Gastroesophageal sphincter (tissue), 3 donors: ENCODE measurements at regions not wholly inside any gene's neighbourhood (a gene's known extent, or its start where the extent isn't known, plus 50 kb on each side); places are given as distances from the start of the nearest gene placed in this dataset.

ENCODE experiments used
- CTCF ChIP-seq, 4 experiments: fragments of 200-600 bp in 2 of 4; fragments of 450-650 bp in 2 of 4; sonication (generic) in 1 of 4; IDR thresholded peaks; one replicate each; pipeline ENCODE4 v1.5.1; 2017 to 2019; ENCODE audit warnings: antibody characterized with exemption in 4 of 4, mild to moderate bottlenecking in 2 of 4, moderate library complexity in 2 of 4
- POLR2A ChIP-seq, 2 donors: fragments of 450-650 bp; IDR thresholded peaks; one replicate each; pipeline ENCODE4 v1.6.1; 2017; ENCODE audit warnings: antibody characterized with exemption in 2 of 2, mild to moderate bottlenecking in 2 of 2, moderate library complexity in 1 of 2

DNA sequence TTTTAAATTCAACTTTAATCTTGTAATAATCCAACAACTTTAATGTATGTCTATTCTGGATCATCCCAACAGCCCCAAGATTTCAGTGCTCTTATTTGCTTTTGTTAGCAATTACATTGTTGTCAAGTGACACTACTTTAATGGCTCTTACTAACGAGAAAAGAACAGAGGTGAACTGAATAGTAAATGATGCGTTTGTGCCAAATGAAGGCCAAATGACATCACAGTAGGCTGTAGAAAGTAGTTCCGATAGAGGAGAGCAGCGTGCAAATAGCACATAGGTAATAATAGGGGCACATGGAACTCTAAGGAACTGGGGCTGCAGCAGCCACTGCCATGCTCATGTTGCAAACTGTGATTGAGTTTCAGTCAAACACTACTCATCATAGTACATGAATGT lies 301.9 kb downstream of the LMX1A start:
- TF ChIP-seq POLR2A (IDR thresholded peaks at IDR 0.05) (no peak), CTCF (IDR thresholded peaks at IDR 0.05) (no peak)
